NCI-H82 treated with DMSO at 0.1 percent for 48 hours (cell line): ENCODE measurements at regions not wholly inside any gene's neighbourhood (a gene's known extent, or its start where the extent isn't known, plus 50 kb on each side); places are given as distances from the start of the nearest gene placed in this dataset.
A peak's percentile ranks its signal among the peaks of the same experiment; 100 is the strongest.

Experiments
- DNase-seq: peaks from one replicate; lab custom pipeline; 2025; ENCODE audit not compliant: unreplicated experiment; lab: John Stamatoyannopoulos, UW

DNA sequence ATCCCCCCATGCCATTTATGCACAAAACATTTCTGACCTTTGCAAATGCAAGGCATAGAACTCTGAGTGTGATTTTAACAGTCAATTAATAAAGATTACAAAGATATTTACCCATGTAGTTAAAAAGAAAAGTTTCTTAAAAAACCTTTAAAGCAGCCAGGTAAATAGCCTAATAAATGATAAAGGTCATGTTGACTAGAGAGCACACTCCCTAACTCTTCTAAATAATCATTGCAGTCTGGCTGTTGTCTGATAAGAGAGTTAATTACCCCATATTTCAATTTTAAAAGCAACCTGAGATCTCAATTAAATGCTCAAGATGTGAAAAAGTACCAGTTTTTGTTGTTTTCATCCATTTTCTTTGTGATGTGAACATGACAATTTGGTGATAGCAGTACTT lies 291.5 kb upstream of the SMIM31 start:
- DNase-seq = no peak

DNA sequence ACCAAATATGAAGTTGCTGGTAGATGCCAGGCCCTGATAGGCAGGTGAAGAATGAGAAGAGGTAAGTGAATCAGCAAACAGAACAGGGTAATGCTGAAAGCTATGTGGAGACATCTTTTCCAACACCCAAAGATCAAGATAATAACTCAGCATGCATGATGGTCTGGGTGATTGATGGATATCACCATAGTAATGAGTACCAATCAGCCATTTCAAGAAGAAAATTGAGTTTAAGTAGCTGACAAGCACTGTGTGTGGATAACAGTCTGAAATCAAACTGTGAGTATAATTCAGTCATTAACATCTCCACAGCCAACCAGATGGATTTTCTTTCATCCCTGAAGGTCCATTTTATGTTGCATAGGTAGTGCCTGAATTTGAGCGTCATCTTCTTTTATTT lies 289.6 kb upstream of the SMIM31 start:
- DNase-seq = no peak

DNA sequence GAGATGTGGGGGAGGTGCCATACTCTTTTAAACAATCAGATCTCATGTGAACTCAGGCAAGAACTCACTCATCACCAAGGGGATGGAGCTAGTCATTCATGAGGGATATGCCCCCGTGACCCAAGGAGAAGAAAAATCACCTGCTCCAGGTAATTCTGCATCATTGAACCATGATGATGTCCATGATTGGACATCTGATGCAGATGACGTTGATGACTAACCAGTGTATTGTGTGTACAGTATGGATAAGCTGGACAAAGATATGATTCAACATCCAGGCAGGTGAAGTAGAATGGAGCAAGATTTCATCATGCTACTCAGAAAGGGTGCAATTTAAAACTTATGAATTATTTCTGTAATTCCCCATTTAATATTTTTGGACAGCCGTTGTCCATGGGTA lies 286.4 kb upstream of the SMIM31 start:
- no peak for DNase-seq

DNA sequence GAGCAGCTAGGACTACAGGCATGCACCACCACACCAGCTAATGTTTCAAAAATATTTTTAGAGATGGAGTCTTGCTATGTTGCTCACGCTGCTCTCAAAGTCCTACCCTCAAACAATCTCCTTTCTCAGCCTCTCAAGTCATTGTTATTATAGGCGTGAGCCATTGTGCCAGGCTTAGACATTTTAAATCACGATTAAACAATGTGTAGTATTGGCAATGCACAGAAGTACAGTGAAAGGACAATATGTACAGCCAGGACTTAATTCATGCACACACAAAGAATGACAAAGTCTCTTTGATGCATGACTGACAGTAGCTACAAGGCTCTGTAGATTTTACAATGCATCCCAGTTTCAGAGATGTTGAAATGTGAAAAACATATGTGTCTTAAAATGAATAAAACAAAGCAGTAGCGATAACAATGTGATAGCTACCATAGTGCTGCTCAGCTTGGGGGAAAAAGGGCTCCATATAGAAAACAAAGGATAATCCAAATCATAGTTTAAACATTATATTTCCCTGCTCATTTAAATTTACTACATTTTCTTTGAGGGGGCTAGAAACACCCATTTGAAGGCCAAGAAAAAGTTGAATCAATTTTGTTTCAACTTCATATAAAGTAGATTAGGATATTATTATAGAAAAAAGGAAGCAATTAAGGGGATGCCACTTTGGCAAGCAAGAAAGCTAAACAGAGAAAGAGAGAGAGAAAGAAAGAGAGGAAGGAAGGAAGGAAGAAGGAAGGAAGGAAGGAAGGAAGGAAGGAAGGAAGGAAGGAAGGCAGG lies 272.4 kb upstream of the SMIM31 start:
- DNase-seq = no peak

DNA sequence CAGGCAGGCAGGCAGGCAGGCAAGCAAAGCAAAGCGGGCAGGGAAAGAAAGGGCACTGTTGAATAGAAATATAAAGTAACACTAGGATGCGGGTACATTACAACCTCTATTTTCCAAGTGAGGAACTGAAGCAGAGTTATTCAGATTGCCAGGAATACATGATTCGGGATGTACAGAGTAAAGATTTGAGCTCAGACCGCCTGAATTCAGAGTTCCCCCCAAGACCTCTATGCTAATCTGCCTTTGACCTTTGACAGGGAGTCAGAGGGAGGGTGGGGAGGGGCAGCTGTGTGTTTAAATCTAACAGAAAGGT lies 271.9 kb upstream of the SMIM31 start:
- DNase-seq = no peak

DNA sequence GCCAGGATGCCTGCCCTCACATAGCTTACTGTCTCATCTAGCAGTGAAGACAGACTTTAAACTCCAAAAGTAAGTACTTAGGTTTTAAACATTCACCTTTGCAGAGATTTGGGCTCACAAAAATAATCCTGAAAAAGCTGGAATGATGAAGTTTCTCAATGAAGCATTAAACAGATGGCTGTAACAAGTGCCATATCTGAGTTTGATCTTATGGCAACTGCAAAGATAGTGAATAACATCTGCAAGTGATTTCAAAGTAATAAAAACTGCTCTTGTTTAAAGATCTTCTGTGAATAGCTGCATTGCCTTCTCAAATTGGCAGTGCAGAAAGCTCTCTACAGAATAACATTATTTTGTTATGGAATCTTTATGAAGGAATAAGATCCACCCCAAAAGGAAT lies 271.2 kb upstream of the SMIM31 start:
- DNase-seq = no peak

DNA sequence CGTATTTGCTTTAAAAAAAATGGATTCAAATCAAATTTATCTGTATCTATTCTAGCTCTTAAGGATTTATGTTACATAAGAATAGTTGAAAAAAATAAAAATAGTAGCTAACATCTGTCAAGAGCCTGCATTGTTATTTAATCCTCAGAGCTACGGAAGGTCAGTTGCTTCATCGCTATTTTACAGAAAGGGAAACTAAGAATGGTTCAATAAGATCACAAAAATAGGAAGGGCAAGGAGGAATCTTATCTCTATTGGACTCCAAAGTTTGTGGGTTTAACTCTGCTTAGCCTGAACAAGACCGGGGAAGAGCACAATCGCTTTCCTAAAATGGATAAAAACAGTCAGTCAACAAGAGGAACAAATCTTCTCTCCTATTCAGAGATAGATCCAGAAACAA lies 270.2 kb upstream of the SMIM31 start:
- DNase-seq = no peak

DNA sequence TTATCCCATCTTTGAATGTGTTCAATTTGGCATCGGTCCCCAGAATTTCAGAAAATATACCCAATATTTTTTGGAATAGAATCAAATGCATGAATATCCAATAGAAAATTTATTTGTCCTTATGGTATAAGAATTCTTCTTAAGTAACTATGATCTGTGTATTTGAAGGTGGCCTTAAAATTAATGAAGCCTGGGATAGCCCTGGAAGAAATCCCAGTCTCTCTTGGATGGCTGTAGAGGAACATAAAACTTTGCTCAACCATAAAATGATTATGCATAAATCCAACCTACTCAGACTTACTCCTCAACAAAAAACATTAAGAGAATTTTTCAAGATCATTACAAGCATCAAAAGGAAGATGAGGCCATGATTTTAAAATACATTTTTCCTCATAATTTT lies 269.4 kb upstream of the SMIM31 start:
- DNase-seq = no peak

DNA sequence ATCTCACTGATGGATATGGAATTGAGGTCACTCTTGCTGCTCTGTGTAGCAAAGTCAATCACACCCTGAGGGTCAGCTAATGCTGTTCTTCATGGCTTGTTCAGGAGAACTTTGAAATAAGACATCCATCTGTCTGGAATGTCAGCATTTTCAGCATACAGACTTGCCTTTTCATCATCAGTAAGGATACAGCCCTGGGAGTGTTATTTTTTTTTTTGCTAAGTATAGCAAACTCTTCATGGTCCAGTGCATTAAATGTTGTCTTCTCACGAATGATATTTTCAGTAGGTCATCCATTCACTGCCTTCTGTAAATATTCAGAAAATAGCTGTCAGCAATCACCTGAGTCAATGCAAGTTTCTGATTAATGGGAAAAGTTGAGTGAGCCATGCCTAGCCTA lies 268.8 kb upstream of the SMIM31 start:
- no peak for DNase-seq

DNA sequence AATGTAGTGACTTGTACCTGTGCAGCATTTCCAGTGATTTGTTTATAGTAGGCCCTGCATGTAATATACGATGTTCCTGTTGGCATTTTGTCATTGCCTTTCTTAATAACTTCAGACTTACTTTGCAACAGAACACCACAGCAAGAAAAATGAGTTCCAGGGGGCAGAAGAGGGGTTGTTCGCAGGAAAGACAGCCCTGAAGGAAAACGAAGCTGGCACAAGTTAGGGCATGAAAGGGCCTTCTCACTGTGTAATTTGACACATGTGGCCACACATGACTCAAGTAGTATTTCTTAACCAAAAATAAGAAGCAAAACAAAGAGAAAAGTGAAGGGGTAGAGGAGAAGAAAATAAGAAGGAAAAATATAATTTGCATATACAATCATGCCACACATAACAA lies 265.8 kb upstream of the SMIM31 start:
- no peak for DNase-seq

DNA sequence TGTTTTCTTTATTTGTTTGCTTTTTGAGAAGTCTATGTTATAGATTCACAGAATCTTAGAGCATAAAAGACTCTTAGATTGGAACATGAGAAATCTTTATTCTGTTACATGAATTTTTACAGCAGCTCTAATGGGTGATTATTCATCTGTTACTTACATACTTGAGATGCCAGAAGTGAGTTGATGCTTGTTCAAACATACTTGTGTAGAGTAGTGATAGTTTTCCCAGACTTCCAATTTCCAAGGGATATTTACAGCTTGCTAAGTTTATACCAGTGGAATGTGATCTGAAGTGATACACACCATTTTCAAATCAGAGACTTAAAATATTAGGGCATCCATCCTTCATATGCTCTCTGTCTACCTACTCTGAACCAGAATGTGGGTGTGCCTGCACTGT lies 252.9 kb upstream of the SMIM31 start:
- no peak for DNase-seq

DNA sequence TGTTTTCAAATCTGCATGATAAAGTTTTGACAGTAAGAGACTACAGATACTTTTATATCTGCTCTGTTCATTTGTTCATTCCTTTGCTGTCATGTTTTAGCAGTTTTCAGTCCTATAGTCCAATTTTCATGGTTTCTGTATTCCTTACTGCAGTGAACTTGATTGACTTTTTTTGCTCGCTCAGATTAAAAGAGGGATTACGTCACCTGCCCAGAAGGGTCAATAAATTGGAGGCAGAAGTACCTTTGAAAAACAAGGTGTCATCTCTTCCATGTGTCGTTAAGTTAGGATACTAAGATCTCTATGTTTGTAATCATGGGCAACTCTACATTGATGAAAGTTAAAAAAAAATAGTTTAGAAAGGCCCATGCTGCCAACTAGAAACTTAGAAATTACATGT lies 250.1 kb upstream of the SMIM31 start:
- DNase-seq = no peak

DNA sequence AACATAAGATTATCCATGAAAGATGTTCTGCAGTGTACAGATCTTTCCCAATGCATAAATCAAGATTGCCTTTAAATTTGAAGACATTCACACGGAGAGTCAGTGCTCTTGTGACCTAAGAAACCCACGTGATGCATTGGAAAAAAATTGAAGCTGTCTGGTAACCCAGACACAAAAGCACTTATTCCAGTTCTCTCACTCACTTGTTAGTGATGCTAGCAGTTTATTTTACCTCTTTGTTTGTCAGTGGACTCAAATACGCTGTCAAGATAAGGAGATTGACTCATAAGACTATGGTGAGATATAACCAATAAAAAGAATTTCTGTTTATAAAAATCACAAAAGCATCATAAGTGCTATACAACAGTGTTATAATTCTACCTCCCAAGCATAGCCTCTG lies 245.8 kb upstream of the SMIM31 start:
- no peak for DNase-seq

DNA sequence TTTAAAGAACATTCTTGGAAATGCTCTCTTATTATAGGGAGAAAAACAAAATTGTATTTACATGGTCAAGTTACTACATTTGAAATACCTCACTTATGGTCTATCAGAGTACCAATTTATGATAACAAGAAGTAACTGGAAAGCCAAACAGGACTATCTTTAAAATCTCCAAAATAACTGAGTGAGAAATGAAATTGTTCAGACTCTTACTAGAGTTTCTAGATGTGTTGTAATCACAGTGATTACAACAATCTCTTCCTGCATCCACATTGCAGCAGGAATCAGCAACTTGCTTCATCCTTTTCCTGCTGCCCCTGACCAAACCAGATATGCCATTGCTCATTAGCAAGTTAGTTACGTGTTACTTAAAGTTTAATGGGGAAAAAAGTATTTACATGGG lies 245.2 kb upstream of the SMIM31 start:
- no peak for DNase-seq

DNA sequence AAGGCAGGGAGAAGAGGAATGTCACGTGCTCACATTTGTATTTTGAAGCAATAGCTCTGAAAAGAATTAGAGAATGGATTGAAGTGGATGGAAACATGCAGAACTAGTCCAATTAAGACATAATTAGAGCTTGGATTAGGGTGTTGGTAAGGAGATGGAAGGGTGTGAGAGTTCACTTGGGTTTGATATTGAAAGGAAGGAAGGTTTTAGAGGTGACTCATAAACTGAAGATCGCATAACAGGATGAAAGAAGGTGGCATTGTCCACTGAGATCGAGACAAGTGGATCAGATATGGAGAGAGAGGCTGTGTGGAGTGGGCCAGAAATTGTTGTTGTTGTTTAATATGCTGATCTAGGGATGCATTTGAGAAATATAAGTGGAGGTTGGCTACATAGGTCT lies 244.0 kb upstream of the SMIM31 start:
- DNase-seq = no peak

DNA sequence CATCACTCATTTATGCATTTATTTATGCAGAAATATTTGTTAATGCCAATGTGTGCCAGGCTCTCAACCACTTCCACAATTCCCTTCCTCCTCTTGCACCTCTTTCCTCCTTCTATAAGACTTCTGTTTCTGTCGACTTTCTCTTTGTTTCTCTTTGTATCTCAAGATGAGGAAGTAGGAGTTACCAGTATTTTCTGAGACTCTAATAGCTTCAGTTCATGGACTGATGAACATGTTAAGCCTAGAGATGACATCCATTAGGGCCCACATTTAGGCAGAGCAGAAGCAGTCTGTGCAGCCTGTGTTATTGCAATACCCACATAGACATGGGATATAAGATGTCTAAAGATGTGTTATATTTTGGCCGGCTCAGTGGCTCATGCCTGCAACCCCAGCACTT lies 241.8 kb upstream of the SMIM31 start:
- DNase-seq = no peak

DNA sequence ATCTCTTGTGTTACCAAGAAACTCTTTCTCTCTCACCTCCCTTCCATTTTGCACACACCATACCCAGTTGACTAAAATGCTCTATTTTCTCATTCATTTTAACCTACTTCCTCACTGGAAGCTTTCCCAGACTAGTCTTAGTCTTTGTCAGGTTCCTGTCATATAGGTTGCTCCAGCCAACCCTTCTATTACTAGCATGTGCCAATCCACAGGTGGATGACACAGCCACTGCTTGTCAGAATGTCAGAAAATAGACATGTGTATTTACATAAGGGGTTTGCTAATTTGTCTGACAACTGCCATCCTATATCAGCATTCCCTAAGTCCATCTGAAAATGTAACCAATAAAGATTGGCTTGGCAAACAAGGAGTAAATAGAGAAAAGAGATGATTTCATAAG lies 239.2 kb upstream of the SMIM31 start:
- DNase-seq = no peak

DNA sequence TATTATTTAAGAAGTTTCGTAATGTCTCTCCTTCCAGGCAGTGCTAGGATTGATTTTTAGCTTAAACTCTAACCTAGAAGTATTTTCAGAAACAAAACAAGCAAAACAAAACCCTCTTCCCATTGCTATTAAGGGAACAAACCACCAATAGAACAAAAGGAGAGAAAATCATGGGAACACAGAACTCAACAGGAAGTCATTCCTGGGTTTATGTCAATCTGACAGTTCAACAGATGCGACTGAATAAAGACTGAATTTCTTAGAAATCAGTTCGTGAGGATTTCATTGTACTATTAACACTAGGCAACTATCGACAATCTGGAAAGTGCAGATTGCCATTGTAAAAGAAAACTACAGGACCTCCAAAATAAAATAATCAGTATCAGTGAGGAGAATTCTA lies 229.1 kb upstream of the SMIM31 start:
- DNase-seq = no peak

DNA sequence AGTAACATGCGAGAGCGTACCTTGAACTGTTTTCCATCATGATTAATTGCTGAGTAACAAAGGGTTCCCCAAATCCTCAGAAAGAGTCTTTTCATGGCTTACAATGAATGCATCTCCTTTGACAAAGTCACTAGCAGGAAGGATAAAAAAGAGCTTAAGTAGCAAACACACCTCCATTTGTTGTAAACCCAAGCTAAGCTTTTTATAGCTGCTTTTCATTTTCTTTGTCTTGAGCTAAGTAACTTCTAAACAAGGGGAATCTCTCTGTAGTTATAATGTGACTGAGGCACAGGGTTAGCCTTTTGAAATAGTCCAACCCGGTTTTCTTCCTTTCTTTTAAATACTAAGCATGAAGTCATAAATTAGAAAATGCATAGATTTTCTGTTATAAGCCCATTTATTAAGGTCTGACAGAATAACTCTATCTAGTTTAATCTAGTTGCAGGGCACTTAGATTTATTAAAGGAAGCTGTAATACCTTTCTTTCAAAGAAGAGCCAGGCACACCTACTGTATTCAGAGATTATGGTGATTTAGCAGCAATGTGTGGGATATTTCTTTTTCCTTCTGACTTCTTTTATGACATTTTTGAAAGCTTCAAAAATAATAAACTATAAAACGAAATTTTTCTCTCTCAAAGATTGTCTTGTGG lies 226.9 kb upstream of the SMIM31 start:
- DNase-seq = peak; percentile 45

DNA sequence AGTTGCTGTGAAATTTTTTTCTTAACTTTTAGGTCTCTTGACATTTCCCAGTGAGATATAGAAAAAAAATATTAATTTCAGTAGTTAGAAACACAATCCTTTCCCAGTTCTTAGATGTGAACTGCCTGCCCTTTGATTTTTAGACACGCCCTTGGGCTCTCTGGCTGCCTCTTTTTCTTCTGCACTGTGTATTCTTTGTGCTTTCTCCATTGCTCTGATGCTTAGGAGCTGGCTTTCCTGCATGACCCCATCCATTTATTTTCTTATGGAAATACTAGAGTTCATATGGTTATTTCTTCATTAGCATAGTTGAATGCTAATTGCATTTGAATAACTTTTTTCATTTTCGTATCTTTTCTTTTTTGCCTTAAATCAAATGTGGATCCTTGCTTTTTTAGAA lies 224.9 kb upstream of the SMIM31 start:
- DNase-seq = no peak

DNA sequence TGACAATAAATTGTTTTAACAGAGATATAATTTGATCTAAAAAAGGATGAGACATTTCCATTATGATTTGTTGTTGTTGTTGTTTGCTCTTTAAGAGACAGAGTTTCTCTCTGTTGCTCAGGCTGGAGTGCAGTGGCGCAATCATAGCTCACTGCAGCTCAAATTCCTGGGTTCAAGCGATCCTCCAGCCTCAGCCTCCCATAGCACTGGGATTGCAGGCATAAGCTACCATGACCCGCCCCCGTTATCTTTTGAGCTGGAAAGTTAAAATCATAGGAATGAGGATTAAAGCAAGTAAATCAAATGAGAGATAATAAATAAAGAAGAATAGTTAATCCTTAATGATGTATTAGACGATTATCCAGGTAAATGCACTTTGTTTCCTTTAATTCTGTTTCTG lies 224.4 kb upstream of the SMIM31 start:
- no peak for DNase-seq

DNA sequence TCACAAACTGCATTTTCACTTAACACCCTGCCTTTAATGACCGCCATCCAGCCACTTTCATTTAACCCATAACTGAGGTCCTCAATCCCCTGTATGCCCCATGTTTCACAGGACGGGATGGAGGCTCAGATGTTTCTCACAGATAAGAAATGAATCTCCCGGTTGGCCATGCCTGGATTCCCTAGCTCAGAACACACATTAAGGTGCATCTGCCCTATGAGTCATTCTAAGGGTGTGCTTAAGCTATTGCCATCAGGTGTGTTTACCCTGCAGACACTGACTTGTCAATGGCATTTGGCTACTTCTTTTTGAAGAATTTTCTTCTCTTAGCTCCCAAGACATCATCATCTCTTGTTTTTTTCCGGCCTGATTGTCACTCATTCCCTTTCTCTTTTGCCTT lies 222.6 kb upstream of the SMIM31 start:
- no peak for DNase-seq

DNA sequence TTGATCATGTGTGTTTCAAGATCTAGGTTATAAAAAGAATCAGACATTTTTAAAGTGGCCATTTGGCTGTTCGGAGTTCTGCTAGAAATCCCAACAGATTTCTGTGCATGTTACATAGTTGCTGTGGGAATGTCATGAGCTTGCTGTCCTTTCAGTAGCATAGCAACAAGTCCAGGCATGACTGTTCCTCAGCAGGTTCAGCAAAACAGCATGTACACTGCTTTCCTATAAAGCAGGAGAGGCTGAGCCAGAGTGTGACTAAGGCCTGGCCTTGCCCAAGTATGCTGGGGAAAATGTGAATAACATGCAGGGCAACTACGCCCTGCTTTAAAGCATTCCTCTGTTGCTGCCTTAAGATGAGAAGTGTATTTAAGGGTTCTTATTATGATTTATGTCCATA lies 217.1 kb upstream of the SMIM31 start:
- DNase-seq = no peak
